ENCODE measurements at regions not wholly inside any gene's neighbourhood (a gene's known extent, or its start where the extent isn't known, plus 50 kb on each side); places are given as distances from the start of the nearest gene placed in this dataset.

DNA sequence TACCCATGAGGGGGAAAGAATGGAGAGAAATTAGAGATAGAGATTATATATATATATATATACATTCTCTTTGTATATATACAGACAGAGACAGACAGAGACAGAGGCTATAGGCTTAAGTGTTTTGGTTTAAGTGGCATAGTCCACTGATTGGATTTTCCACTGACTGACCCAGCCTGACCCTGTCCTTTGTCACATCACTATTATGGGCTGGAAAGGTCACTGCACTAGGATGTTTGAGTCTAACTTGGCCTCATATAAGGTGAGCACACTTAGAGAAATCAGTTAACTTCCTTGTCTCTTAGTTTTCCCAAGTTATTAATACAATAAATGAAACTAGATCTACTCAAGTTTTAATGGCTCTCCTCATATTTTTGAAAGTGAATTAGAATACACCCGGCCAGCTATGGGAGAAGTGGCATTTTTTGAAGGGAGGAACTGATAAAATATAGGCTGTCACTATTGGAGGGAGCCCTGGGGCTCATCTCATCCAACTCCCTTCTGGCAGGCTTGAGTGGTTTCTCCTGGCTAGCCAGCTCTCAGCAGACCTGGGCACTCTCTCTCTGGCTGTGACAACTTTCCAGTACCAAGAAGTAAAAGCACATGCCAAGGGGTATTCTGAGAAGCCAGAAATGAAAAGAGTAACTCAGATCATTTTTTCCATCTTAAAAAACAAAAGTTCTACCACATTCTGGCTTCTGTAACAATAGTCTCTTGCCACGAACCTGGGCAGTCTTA, 455.6 kb upstream of the ANKRD30A start:
- TF ChIP-seq POLR2A (IDR thresholded peaks at IDR 0.05), result no peak
- TF ChIP-seq, protein P1, sequence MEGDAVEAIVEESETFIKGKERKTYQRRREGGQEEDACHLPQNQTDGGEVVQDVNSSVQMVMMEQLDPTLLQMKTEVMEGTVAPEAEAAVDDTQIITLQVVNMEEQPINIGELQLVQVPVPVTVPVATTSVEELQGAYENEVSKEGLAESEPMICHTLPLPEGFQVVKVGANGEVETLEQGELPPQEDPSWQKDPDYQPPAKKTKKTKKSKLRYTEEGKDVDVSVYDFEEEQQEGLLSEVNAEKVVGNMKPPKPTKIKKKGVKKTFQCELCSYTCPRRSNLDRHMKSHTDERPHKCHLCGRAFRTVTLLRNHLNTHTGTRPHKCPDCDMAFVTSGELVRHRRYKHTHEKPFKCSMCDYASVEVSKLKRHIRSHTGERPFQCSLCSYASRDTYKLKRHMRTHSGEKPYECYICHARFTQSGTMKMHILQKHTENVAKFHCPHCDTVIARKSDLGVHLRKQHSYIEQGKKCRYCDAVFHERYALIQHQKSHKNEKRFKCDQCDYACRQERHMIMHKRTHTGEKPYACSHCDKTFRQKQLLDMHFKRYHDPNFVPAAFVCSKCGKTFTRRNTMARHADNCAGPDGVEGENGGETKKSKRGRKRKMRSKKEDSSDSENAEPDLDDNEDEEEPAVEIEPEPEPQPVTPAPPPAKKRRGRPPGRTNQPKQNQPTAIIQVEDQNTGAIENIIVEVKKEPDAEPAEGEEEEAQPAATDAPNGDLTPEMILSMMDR (IDR thresholded peaks at IDR 0.05), result no peak
- no peak for TF ChIP-seq EP300 (IDR thresholded peaks at IDR 0.05)
